ENCODE measurements at regions not wholly inside any gene's neighbourhood (a gene's known extent, or its start where the extent isn't known, plus 50 kb on each side); places are given as distances from the start of the nearest gene placed in this dataset.

- no peak for TF ChIP-seq CTCF (IDR thresholded peaks at IDR 0.05; ENCODE audit: unreplicated experiment)
- peaks cover 9% of the 10 kb centered on the region for H3K4me1 Mint-ChIP-seq
- peaks cover 6% of the 10 kb centered on the region for H3K9me3 Mint-ChIP-seq
- H3K27me3 Mint-ChIP-seq (ENCODE audit: low read depth), result peaks cover 7% of the 10 kb centered on the region
- no peaks in the 10 kb centered on the region for H3K36me3 Mint-ChIP-seq
- no peak overlapping the region for H3K4me3 Mint-ChIP-seq
- no peak for DNase-seq (ENCODE audit: low spot score in 2 of 2, unreplicated experiment in 2 of 2)
- no peak overlapping the region for H3K27ac Mint-ChIP-seq
Observed at GRCh38 chr7:11290863-11291262, 317.2 kb downstream of the PHF14 start.

GRCh38 chr7:11294218-11294617 lies 320.5 kb downstream of the PHF14 start:
- Mint-ChIP-seq H3K9me3 (peaks cover 7% of the 10 kb centered on the region), H3K36me3 (no peaks in the 10 kb centered on the region), H3K4me1 (peaks cover 9% of the 10 kb centered on the region), H3K27me3 (ENCODE audit: low read depth) (no peaks in the 10 kb centered on the region), H3K4me3 (no peak overlapping the region), H3K27ac (no peak overlapping the region)
- DNase-seq (ENCODE audit: low spot score in 2 of 2, unreplicated experiment in 2 of 2), result no peak
- no peak for TF ChIP-seq CTCF (IDR thresholded peaks at IDR 0.05; ENCODE audit: unreplicated experiment)

- Mint-ChIP-seq H3K4me1 (peaks cover 9% of the 10 kb centered on the region), H3K27ac (no peak overlapping the region), H3K9me3 (peaks cover 9% of the 10 kb centered on the region), H3K36me3 (no peaks in the 10 kb centered on the region), H3K27me3 (ENCODE audit: low read depth) (no peaks in the 10 kb centered on the region), H3K4me3 (no peak overlapping the region)
- no peak for TF ChIP-seq CTCF (IDR thresholded peaks at IDR 0.05; ENCODE audit: unreplicated experiment)
- DNase-seq (ENCODE audit: low spot score in 2 of 2, unreplicated experiment in 2 of 2), result no peak
Observed at GRCh38 chr7:11294965-11295364, 321.3 kb downstream of the PHF14 start.

- Mint-ChIP-seq H3K27me3 (ENCODE audit: low read depth) (no peaks in the 10 kb centered on the region), H3K27ac (no peak overlapping the region), H3K4me3 (no peak overlapping the region), H3K36me3 (no peaks in the 10 kb centered on the region), H3K9me3 (peaks cover 20% of the 10 kb centered on the region), H3K4me1 (no peaks in the 10 kb centered on the region)
- no peak for TF ChIP-seq CTCF (IDR thresholded peaks at IDR 0.05; ENCODE audit: unreplicated experiment)
- no peak for DNase-seq (ENCODE audit: low spot score in 2 of 2, unreplicated experiment in 2 of 2)
Observed at GRCh38 chr7:11297126-11297625, 323.5 kb downstream of the PHF14 start.

- H3K36me3 Mint-ChIP-seq, result peaks cover 1% of the 10 kb centered on the region
- H3K27ac Mint-ChIP-seq, result no peak overlapping the region
- DNase-seq (ENCODE audit: low spot score in 2 of 2, unreplicated experiment in 2 of 2), result no peak
- no peaks in the 10 kb centered on the region for H3K4me1 Mint-ChIP-seq
- H3K9me3 Mint-ChIP-seq, result peaks cover 25% of the 10 kb centered on the region
- no peak for TF ChIP-seq CTCF (IDR thresholded peaks at IDR 0.05; ENCODE audit: unreplicated experiment)
- H3K4me3 Mint-ChIP-seq, result no peak overlapping the region
- no peaks in the 10 kb centered on the region for H3K27me3 Mint-ChIP-seq (ENCODE audit: low read depth)
Observed at GRCh38 chr7:11297764-11298163, 324.1 kb downstream of the PHF14 start.

- H3K4me1 Mint-ChIP-seq, result no peaks in the 10 kb centered on the region
- H3K4me3 Mint-ChIP-seq, result no peak overlapping the region
- TF ChIP-seq CTCF (IDR thresholded peaks at IDR 0.05; ENCODE audit: unreplicated experiment), result no peak
- no peaks in the 10 kb centered on the region for H3K27me3 Mint-ChIP-seq (ENCODE audit: low read depth)
- H3K36me3 Mint-ChIP-seq, result peaks cover 1% of the 10 kb centered on the region
- no peak overlapping the region for H3K27ac Mint-ChIP-seq
- peaks cover 28% of the 10 kb centered on the region for H3K9me3 Mint-ChIP-seq
- DNase-seq (ENCODE audit: low spot score in 2 of 2, unreplicated experiment in 2 of 2), result no peak
Observed at GRCh38 chr7:11298220-11298619, 324.5 kb downstream of the PHF14 start.

Data from mesothelial cell of epicardium (in vitro differentiated cells).